Mucosa of descending colon (tissue), 3 donors: ENCODE measurements at regions not wholly inside any gene's neighbourhood (a gene's known extent, or its start where the extent isn't known, plus 50 kb on each side); places are given as distances from the start of the nearest gene placed in this dataset.

Source experiments
- ATAC-seq: fragments of 200-7000 bp; cut with Tn5 transposase; one replicate; pipeline ENCODE4 v1.9.1; 2020; ENCODE audit warnings: mild to moderate bottlenecking, moderate library complexity
- DNase-seq, 3 donors: peaks; one replicate each; pipeline ENCODE4 v3.0.0-alpha.2; 2020
- H3K36me3 ChIP-seq: fragments of 200-600 bp; one replicate; pipeline ENCODE4 v1.8.0; 2021; ENCODE audit warnings: low read depth, mild to moderate bottlenecking
- H3K4me1 ChIP-seq: fragments of 200-600 bp; one replicate; pipeline ENCODE4 v1.8.0; 2021; ENCODE audit warnings: low read depth, mild to moderate bottlenecking
- H3K4me3 ChIP-seq: fragments of 200-600 bp; one replicate; pipeline ENCODE4 v1.8.0; 2021; ENCODE audit warnings: mild to moderate bottlenecking
- H3K9me3 ChIP-seq: fragments of 200-600 bp; one replicate; pipeline ENCODE4 v1.8.0; 2021; ENCODE audit warnings: mild to moderate bottlenecking
- CTCF ChIP-seq: fragments of 200-600 bp; IDR thresholded peaks from one replicate; pipeline ENCODE4 v1.8.0; 2022; ENCODE audit warnings: antibody characterized with exemption, mild to moderate bottlenecking
- intact Hi-C, 2 donors: fragments of 100-400 bp; cut with DNase I in 1 of 2; cut with micrococcal nuclease in 1 of 2; formaldehyde crosslinking; loops; one replicate each; pipeline versions ENCODE4 v1.11.0 to v1.11.1; 2022; cut with DNase I, micrococcal nuclease
- donor health status: DM: no; HTN: no; CAD: no; lungs with moderate emphysema.
- donor health status: DM: no; HTN: no; CAD: no.
- donor health status: DM: no; HTN: yes; CAD: no.

GRCh38 chr11:28675183-28675582 lies 567.0 kb downstream of the METTL15 start:
- H3K4me3 ChIP-seq = no peak overlapping the region
- no peaks in the 10 kb centered on the region for H3K36me3 ChIP-seq
- no peaks in the 10 kb centered on the region for H3K4me1 ChIP-seq
- TF ChIP-seq CTCF = no peak
- ATAC-seq (no peak), DNase-seq (no peak)
- intact Hi-C loops = no loop called here
- no peaks in the 10 kb centered on the region for H3K9me3 ChIP-seq

- no peak for TF ChIP-seq CTCF
- ATAC-seq (no peak), DNase-seq (peak in 1 of 3 donors; percentile 2)
- no peaks in the 10 kb centered on the region for H3K36me3 ChIP-seq
- H3K9me3 ChIP-seq = no peaks in the 10 kb centered on the region
- intact Hi-C loops = no loop called here
- H3K4me3 ChIP-seq = no peak overlapping the region
- no peaks in the 10 kb centered on the region for H3K4me1 ChIP-seq
Measured at GRCh38 chr11:28674433-28675103, 566.4 kb downstream of the METTL15 start.

GRCh38 chr11:28673691-28674432 lies 565.7 kb downstream of the METTL15 start:
- intact Hi-C loops = no loop called here
- H3K9me3 ChIP-seq = no peaks in the 10 kb centered on the region
- ATAC-seq = no peak
- no peak for DNase-seq
- no peaks in the 10 kb centered on the region for H3K4me1 ChIP-seq
- no peak overlapping the region for H3K4me3 ChIP-seq
- TF ChIP-seq CTCF = no peak
- no peaks in the 10 kb centered on the region for H3K36me3 ChIP-seq

GRCh38 chr11:28671274-28671673 lies 563.1 kb downstream of the METTL15 start:
- DNase-seq (no peak), ATAC-seq (no peak)
- intact Hi-C loops = no loop called here
- Histone ChIP-seq H3K36me3 (no peaks in the 10 kb centered on the region), H3K4me1 (no peaks in the 10 kb centered on the region), H3K9me3 (no peaks in the 10 kb centered on the region), H3K4me3 (no peak overlapping the region)
- TF ChIP-seq CTCF = no peak

GRCh38 chr11:28666632-28667031 lies 558.4 kb downstream of the METTL15 start:
- ATAC-seq (no peak), DNase-seq (no peak)
- Histone ChIP-seq H3K9me3 (no peaks in the 10 kb centered on the region), H3K4me1 (no peaks in the 10 kb centered on the region), H3K36me3 (no peaks in the 10 kb centered on the region), H3K4me3 (no peak overlapping the region)
- intact Hi-C loops = no loop called here
- TF ChIP-seq CTCF = no peak
